Endothelial cell of umbilical vein (primary cell): ENCODE measurements at regions not wholly inside any gene's neighbourhood (a gene's known extent, or its start where the extent isn't known, plus 50 kb on each side); places are given as distances from the start of the nearest gene placed in this dataset.

Experiments
- BruUV-seq: library from RNA; stranded (reverse); fragments of 400-500 nt; replicated peaks from 2 replicates; lab custom pipeline; 2021; lab: Mats Ljungman, UMichigan
- CTCF ChIA-PET: fragments of 300-600, 350-600 bp; sonication (Branson Sonifier 250); formaldehyde crosslinking; loops from one replicate; lab custom pipeline; 2021; ENCODE audit warnings: antibody characterized with exemption, inconsistent platforms; lab: Charles Lee
- POLR2A ChIA-PET: fragments of 300-600, 350-600 bp; sonication (Branson Sonifier 250); formaldehyde crosslinking; loops from one replicate; lab custom pipeline; 2021; ENCODE audit warnings: antibody characterized with exemption, inconsistent platforms; lab: Charles Lee
- DNase-seq: peaks from one replicate; pipeline ENCODE4 v3.0.0-alpha.2; 2011; ENCODE audit warnings: low read depth, low spot score
- FAIRE-seq: peaks from 2 replicates; lab custom pipeline; 2011; peaks lifted over from hg19 to GRCh38; lab: Jason Lieb, UNC
- H2AFZ ChIP-seq: 2 replicates; pipeline ENCODE4 v1.6.0; 2012; ENCODE audit warnings: low read depth, low read length, control low read depth, inconsistent platforms
- H3K27ac ChIP-seq: 2 replicates; pipeline ENCODE4 v1.5.1; 2011; ENCODE audit warnings: low read depth, mild to moderate bottlenecking, control low read depth, low read length, moderate library complexity; ENCODE audit not compliant: insufficient read depth
- H3K27me3 ChIP-seq, 2 experiments: 2 replicates each; pipeline versions ENCODE4 v1.6.0 to v1.6.1; 2011; ENCODE audit warnings: low read length in 2 of 2, mixed read lengths in 1 of 2; ENCODE audit not compliant: control insufficient read depth in 2 of 2, insufficient read depth in 2 of 2
- H3K36me3 ChIP-seq, 2 experiments: 2 replicates in 1 of 2; 3 replicates in 1 of 2; pipeline ENCODE4 v1.5.1; 2011; ENCODE audit warnings: low read length in 2 of 2, mild to moderate bottlenecking in 1 of 2, moderate library complexity in 1 of 2; ENCODE audit not compliant: control insufficient read depth in 2 of 2, insufficient read depth in 2 of 2; ENCODE audit errors: extremely low read depth in 1 of 2
- H3K4me1 ChIP-seq: 3 replicates; pipeline ENCODE4 v1.5.1; 2011; ENCODE audit warnings: mild to moderate bottlenecking, low read length; ENCODE audit not compliant: control insufficient read depth, insufficient read depth; ENCODE audit errors: extremely low read depth
- H3K4me2 ChIP-seq: 2 replicates; pipeline ENCODE4 v1.6.1; 2011; ENCODE audit warnings: low read length, control low read depth, mixed read lengths; ENCODE audit not compliant: insufficient read depth
- H3K4me3 ChIP-seq, 3 experiments: fragments of 200-600 bp in 1 of 3; sonication (generic), shearing (Covaris generic) in 1 of 3; replicated peaks in 1 of 3; 2 replicates each; pipeline ENCODE4 v1.5.1; 2011 to 2016; ENCODE audit warnings: control low read depth in 3 of 3, low read length in 3 of 3, mild to moderate bottlenecking in 2 of 3, inconsistent platforms in 1 of 3, low read depth in 1 of 3, moderate library complexity in 1 of 3; ENCODE audit not compliant: insufficient read depth in 1 of 3
- H3K79me2 ChIP-seq: 2 replicates; pipeline ENCODE4 v1.6.0; 2012; ENCODE audit warnings: low read length, inconsistent platforms; ENCODE audit not compliant: control insufficient read depth, insufficient read depth
- H3K9ac ChIP-seq: replicated peaks from 2 replicates; pipeline ENCODE3; 2011; ENCODE audit warnings: low read length, control low read depth; ENCODE audit not compliant: insufficient read depth; ENCODE audit errors: extremely low read depth
- H3K9me1 ChIP-seq: replicated peaks from 3 replicates; pipeline ENCODE4 v1.6.0; 2011; ENCODE audit warnings: mild to moderate bottlenecking, low read length; ENCODE audit not compliant: control insufficient read depth, insufficient read depth; ENCODE audit errors: extremely low read depth
- H3K9me3 ChIP-seq: replicated peaks from 2 replicates; pipeline ENCODE4 v1.5.1; 2012; ENCODE audit warnings: low read length, inconsistent platforms; ENCODE audit not compliant: control insufficient read depth, insufficient read depth
- H4K20me1 ChIP-seq: replicated peaks from 2 replicates; pipeline ENCODE3; 2011; ENCODE audit warnings: mild to moderate bottlenecking, low read length; ENCODE audit not compliant: control insufficient read depth, insufficient read depth; ENCODE audit errors: extremely low read depth
- EZH2 ChIP-seq: IDR thresholded peaks from 2 replicates; pipeline ENCODE4 v1.6.1; 2012; ENCODE audit warnings: borderline replicate concordance, low read depth, mild to moderate bottlenecking, moderate library complexity, low read length, inconsistent platforms; ENCODE audit not compliant: severe bottlenecking
- FOS ChIP-seq: IDR thresholded peaks from 2 replicates; pipeline ENCODE4 v1.6.1; 2011; ENCODE audit warnings: mild to moderate bottlenecking, low read length, moderate library complexity, borderline replicate concordance; ENCODE audit not compliant: insufficient read depth
- JUN ChIP-seq: IDR thresholded peaks from 2 replicates; pipeline ENCODE4 v1.6.1; 2011; ENCODE audit warnings: borderline replicate concordance, low read depth; ENCODE audit not compliant: insufficient read length, insufficient read depth
- MAX ChIP-seq: IDR thresholded peaks from 2 replicates; pipeline ENCODE4 v1.6.1; 2011; ENCODE audit not compliant: insufficient read depth, insufficient read length
- MYC ChIP-seq: IDR thresholded peaks from one replicate; pipeline ENCODE4 v1.6.1; 2011; ENCODE audit warnings: mild to moderate bottlenecking, low read depth, low read length
- POLR2A ChIP-seq: IDR thresholded peaks from 2 replicates; pipeline ENCODE4 v1.6.1; 2012; ENCODE audit warnings: low read depth, mild to moderate bottlenecking, control low read depth, low read length
- POLR2AphosphoS5 ChIP-seq: IDR thresholded peaks from 2 replicates; pipeline ENCODE4 v1.6.1; 2012; ENCODE audit warnings: low read depth, mild to moderate bottlenecking, control low read depth, low read length, moderate library complexity; ENCODE audit not compliant: insufficient read depth
- dilution Hi-C: fragments of 300-500 bp; cut with MboI; formaldehyde crosslinking; loops from one replicate; pipeline ENCODE4 v1.15.0; 2019; ENCODE audit warnings: low sequenced_read_pairs; ENCODE audit not compliant: extremely low pct_ligation_motif_present
- intact Hi-C: fragments of 100-400 bp; cut with micrococcal nuclease; formaldehyde crosslinking; loops from one replicate; pipeline ENCODE4 v1.10.0; 2022
- TF ChIP-seq, protein P1 (sequence below), 2 donors: IDR thresholded peaks; 1 replicate in 1 of 2; 2 replicates in 1 of 2; pipeline ENCODE4 v1.5.1; 2011; ENCODE audit warnings: low read length in 2 of 2, mild to moderate bottlenecking in 2 of 2, moderate library complexity in 2 of 2, control low read depth in 1 of 2, inconsistent platforms in 1 of 2, low read depth in 1 of 2; ENCODE audit not compliant: insufficient read depth in 1 of 2; ENCODE audit errors: extremely low read depth in 1 of 2

DNA sequence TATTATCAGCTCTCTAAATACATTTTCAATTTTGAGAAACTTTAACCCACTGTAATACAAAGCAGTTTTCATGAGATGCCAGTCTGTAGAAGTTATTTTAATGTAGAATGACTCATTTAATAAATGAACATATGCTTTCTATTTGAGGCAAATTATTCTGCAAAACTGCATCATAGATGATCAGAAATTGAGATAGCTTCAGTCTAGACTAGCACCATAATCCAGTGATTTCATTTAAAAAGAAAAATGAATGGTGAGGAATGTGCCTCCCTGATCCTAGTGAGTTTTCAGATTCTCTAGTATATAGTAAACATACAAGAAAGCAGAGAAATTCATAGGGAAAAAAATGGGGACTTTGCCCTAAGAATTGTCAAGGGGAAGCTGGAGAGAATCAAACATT, 66.1 kb downstream of the OR5AK2 start:
- Histone ChIP-seq H2AFZ (no peak overlapping the region), H3K36me3 (no peaks in the 10 kb centered on the region), H3K4me3 (no peak overlapping the region), H3K4me1 (no peaks in the 10 kb centered on the region), H3K27ac (no peak overlapping the region), H3K27me3 (peaks cover 2 to 3% of the 10 kb centered on the region in 2 experiments), H3K9ac (no peak overlapping the region), H3K79me2 (no peaks in the 10 kb centered on the region), H4K20me1 (no peaks in the 10 kb centered on the region), H3K9me3 (no peaks in the 10 kb centered on the region), H3K4me2 (no peak overlapping the region), H3K9me1 (no peaks in the 10 kb centered on the region)
- POLR2A ChIA-PET, result no interaction called here
- CTCF ChIA-PET, result interaction anchor here (1.2 kb wide), 1 partner anchor 195 kb away, joined by 3 read pairs; no protein-coding TSS in a partner anchor
- DNase-seq, result no peak
- TF ChIP-seq EZH2 (no peak), MAX (no peak), MYC (no peak), POLR2AphosphoS5 (no peak), POLR2A (no peak), JUN (no peak), FOS (no peak)
- TF ChIP-seq, protein P1, sequence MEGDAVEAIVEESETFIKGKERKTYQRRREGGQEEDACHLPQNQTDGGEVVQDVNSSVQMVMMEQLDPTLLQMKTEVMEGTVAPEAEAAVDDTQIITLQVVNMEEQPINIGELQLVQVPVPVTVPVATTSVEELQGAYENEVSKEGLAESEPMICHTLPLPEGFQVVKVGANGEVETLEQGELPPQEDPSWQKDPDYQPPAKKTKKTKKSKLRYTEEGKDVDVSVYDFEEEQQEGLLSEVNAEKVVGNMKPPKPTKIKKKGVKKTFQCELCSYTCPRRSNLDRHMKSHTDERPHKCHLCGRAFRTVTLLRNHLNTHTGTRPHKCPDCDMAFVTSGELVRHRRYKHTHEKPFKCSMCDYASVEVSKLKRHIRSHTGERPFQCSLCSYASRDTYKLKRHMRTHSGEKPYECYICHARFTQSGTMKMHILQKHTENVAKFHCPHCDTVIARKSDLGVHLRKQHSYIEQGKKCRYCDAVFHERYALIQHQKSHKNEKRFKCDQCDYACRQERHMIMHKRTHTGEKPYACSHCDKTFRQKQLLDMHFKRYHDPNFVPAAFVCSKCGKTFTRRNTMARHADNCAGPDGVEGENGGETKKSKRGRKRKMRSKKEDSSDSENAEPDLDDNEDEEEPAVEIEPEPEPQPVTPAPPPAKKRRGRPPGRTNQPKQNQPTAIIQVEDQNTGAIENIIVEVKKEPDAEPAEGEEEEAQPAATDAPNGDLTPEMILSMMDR (IDR thresholded peaks at IDR 0.05; ENCODE audit: extremely low read depth in 1 of 2, insufficient read depth in 1 of 2, low read depth in 1 of 2, low read length in 2 of 2), result no peak
- dilution Hi-C loops, result no loop called here
- intact Hi-C loops, result no loop called here
- no peak for FAIRE-seq
- no TSS peak for BruUV-seq
